ENCODE measurements at regions not wholly inside any gene's neighbourhood (a gene's known extent, or its start where the extent isn't known, plus 50 kb on each side); places are given as distances from the start of the nearest gene placed in this dataset.
A peak's percentile ranks its signal among the peaks of the same experiment; 100 is the strongest.

DNA sequence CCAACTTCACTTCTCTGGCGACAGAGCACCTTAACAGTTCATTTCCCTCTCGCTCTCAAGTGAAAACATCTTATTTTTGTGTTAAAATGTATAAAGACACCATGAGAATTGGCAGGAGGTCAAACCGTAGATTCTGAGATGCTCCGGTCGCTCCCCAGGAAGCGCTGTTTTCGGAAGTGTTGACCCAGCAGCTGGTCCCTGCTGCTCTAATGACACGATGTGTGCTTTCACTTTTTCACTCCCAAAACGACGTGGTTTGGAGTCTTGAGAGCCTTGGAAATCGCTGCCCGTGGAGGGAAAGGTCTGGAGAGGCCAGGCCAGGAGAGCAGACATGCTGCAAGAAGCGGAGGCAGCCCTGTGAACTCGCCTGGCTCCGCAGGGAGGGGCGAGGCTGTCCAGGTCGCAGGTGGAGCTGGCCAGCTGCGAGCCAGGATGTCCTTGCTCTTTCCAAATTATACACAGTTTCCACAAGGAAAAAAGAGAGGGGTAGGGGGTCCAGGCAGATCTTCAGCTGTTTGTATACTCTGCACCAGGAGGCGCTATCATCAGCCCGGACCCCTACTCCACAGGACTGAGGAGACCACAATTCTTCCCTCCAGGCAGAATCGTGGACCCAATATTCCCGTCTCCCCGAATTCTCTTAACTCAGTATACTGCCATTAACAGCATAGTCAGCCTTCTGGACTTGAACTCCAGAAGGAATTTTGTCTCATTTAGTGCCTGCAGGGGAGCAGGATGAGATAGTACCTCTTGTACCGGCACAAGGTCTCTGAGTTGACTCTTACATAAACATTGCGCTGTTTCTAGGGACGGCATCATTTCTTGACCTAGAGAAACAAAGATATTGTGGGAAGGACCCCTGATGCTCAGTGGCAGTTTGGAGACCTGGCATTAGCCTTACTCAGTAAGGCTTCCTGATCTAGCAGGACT lies 248.6 kb upstream of the ANKRD55 start:
- Histone ChIP-seq H2AFZ (peak overlapping the region; percentile 95), H3K79me2 (ENCODE audit: insufficient read depth) (no peaks in the 10 kb centered on the region), H3F3A (ENCODE audit: insufficient read depth) (0 out of 2 replicates have a peak, but pooled peaks cover 4% of the 10 kb centered on the region), H3K36me3 (ENCODE audit: low read depth) (no peaks in the 10 kb centered on the region), H3K4me1 (ENCODE audit: insufficient read depth) (no peaks in the 10 kb centered on the region; the same call in 1 of the 2 replicates), H3K9me3 (ENCODE audit: low read depth) (no peaks in the 10 kb centered on the region), H4K20me1 (ENCODE audit: insufficient read depth) (no peaks in the 10 kb centered on the region), H3K4me3 (peak overlapping the region; percentile 79), H3K9me2 (ENCODE audit: insufficient read depth) (no peaks in the 10 kb centered on the region), H3K27me3 (replicated peaks; ENCODE audit: insufficient read depth) (no peaks in the 10 kb centered on the region), H3K27ac (peak overlapping the region; percentile 1; the same call in 1 of the 2 replicates), H3K9ac (peak overlapping the region; percentile 85), H3K4me2 (ENCODE audit: unreplicated experiment) (peak overlapping the region; percentile 93)
- TF ChIP-seq EZH2phosphoT487 (IDR thresholded peaks at IDR 0.05; ENCODE audit: insufficient read depth, low read depth) (no peak), EZH2 (IDR thresholded peaks at IDR 0.05; ENCODE audit: insufficient read depth, poor library complexity, severe bottlenecking) (no peak)
- 18 to 19% methylated on average over 26 of the region's 26 CpGs for WGBS, 2 experiments (ENCODE audit: low coverage in 1 of 2, low lambda C conversion rate in 2 of 2, missing lambda C conversion rate in 2 of 2)
- in situ Hi-C loops (cut with MboI): no loop called here
- DNase-seq: peak; percentile 64

DNA sequence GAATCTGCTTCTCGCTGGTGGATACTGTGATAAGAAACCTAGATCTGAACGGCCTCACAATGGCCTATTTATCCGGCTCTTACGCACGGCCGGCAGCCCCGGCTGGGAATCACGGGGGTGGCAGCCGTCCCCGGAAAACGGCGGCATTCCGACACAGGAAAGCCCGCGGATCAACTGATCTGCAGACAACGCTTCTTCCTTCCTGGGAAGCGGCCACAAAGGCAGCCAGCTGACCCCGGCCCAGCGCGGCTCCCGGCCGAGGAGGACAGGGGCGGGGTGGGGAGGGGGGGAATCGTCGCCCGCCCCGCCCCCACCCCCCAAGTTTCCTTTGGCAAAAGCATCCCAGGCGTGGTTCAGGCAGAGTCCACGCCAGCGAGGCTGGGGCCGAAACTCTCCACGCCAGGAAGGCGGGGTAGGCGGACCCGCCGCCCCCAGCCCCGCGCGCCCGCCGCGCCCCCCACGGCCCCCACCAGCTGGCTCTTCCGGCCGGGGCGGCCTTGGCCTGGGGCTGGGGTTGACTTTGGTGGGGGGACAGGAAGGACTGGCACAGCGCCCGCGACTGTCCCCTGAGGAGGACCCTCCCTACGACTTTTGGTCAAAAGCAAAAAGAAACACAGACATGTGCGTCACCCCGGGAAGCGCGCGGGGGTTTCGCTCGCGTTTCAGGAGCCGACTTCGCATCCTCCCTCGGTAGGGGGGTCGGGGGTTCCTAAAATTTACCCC lies 247.7 kb upstream of the ANKRD55 start:
- Histone ChIP-seq H3K4me3 (peak overlapping the region; percentile 79), H3K4me1 (ENCODE audit: insufficient read depth) (peaks cover under 1% of the 10 kb centered on the region; the same call in 1 of the 2 replicates), H2AFZ (peak overlapping the region; percentile 95), H4K20me1 (ENCODE audit: insufficient read depth) (no peaks in the 10 kb centered on the region), H3K79me2 (ENCODE audit: insufficient read depth) (no peaks in the 10 kb centered on the region), H3K4me2 (ENCODE audit: unreplicated experiment) (peak overlapping the region; percentile 93), H3K27me3 (replicated peaks; ENCODE audit: insufficient read depth) (no peaks in the 10 kb centered on the region), H3K27ac (peak overlapping the region; percentile 41), H3K9me3 (ENCODE audit: low read depth) (no peaks in the 10 kb centered on the region), H3K9me2 (ENCODE audit: insufficient read depth) (no peaks in the 10 kb centered on the region), H3F3A (ENCODE audit: insufficient read depth) (0 out of 2 replicates have a peak, but pooled peaks cover 4% of the 10 kb centered on the region), H3K9ac (peak overlapping the region; percentile 85), H3K36me3 (ENCODE audit: low read depth) (no peaks in the 10 kb centered on the region)
- in situ Hi-C loops (cut with MboI): no loop called here
- TF ChIP-seq EZH2 (IDR thresholded peaks at IDR 0.05; ENCODE audit: insufficient read depth, poor library complexity, severe bottlenecking): no peak
- no peak for TF ChIP-seq EZH2phosphoT487 (IDR thresholded peaks at IDR 0.05; ENCODE audit: insufficient read depth, low read depth)
- peak; percentile 86 for DNase-seq
- 1 to 3% methylated on average over 28 to 62 of the region's 62 CpGs for WGBS, 2 experiments (ENCODE audit: low coverage in 1 of 2, low lambda C conversion rate in 2 of 2, missing lambda C conversion rate in 2 of 2)

DNA sequence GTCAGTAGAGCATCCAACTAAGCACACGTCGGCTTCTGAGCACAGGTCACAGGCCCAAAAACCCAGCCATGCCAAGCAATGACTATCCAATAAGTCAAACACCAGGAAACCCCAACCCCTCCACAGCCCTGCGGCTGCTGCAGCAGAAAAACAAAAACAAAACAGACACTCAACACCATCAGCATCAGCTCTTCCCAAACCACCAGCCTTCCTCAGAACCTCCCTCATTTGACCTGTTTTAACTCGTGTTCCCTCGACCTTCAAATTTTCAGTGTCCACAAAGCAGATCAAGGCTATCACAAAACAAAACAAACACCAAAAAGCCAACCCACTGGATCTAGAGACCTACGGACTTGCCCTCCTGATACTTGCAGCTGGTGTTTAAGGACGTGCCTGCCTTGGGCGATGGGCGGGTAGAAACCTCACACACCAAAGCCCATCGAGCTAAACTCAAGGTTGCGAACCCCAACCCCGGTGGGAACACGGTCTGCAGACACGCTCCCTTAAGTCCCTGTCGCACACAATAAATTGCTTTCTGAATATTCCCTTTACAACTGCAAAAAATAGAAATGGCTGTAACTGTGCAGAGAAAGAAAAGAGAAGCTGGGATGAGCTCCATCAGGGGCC lies 247.1 kb upstream of the ANKRD55 start:
- H3K27ac ChIP-seq: peak overlapping the region; percentile 41; the same call in 1 of the 2 replicates
- no peaks in the 10 kb centered on the region for H3K9me2 ChIP-seq (ENCODE audit: insufficient read depth)
- H3K36me3 ChIP-seq (ENCODE audit: low read depth): no peaks in the 10 kb centered on the region
- H3K4me3 ChIP-seq: peak overlapping the region; percentile 79
- H3K4me1 ChIP-seq (ENCODE audit: insufficient read depth): peaks cover 4% of the 10 kb centered on the region; the same call in 1 of the 2 replicates
- TF ChIP-seq EZH2 (IDR thresholded peaks at IDR 0.05; ENCODE audit: insufficient read depth, poor library complexity, severe bottlenecking): no peak
- no peak for TF ChIP-seq EZH2phosphoT487 (IDR thresholded peaks at IDR 0.05; ENCODE audit: insufficient read depth, low read depth)
- H2AFZ ChIP-seq: peak overlapping the region; percentile 95
- H4K20me1 ChIP-seq (ENCODE audit: insufficient read depth): no peaks in the 10 kb centered on the region
- 54 to 58% methylated on average over 15 of the region's 15 CpGs for WGBS, 2 experiments (ENCODE audit: low coverage in 1 of 2, low lambda C conversion rate in 2 of 2, missing lambda C conversion rate in 2 of 2)
- no peaks in the 10 kb centered on the region for H3K27me3 ChIP-seq (replicated peaks; ENCODE audit: insufficient read depth)
- H3F3A ChIP-seq (ENCODE audit: insufficient read depth): 0 out of 2 replicates have a peak, but pooled peaks cover 4% of the 10 kb centered on the region
- H3K79me2 ChIP-seq (ENCODE audit: insufficient read depth): no peaks in the 10 kb centered on the region
- in situ Hi-C loops (cut with MboI): no loop called here
- H3K9ac ChIP-seq: peak overlapping the region; percentile 85
- peak; percentile 7 for DNase-seq
- peak overlapping the region; percentile 93 for H3K4me2 ChIP-seq (ENCODE audit: unreplicated experiment)
- no peaks in the 10 kb centered on the region for H3K9me3 ChIP-seq (ENCODE audit: low read depth)

DNA sequence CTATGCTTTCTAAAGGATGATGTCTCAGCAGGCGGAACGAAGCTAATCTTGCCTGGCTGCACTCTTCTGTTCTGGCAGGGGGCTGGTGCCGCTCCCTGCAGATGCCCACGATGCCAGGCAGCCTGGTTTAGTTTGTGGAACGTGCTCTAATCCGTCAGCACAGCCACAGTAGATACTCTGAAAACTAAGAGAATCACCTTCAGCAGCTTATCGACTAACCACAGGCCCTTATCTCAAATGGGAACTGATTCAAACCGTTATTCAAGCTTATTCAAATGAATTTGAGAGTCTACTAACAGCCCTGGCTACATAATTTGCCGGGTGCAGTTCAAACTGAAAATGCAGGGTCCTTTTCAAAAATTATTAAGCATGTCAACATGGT lies 246.6 kb upstream of the ANKRD55 start:
- no peak for TF ChIP-seq EZH2 (IDR thresholded peaks at IDR 0.05; ENCODE audit: insufficient read depth, poor library complexity, severe bottlenecking)
- no peak for TF ChIP-seq EZH2phosphoT487 (IDR thresholded peaks at IDR 0.05; ENCODE audit: insufficient read depth, low read depth)
- H3K27me3 ChIP-seq (replicated peaks; ENCODE audit: insufficient read depth): no peaks in the 10 kb centered on the region
- H3K79me2 ChIP-seq (ENCODE audit: insufficient read depth): no peaks in the 10 kb centered on the region
- peak overlapping the region; percentile 95; the same call in 1 of the 2 replicates for H2AFZ ChIP-seq
- H3K27ac ChIP-seq: no peak overlapping the region
- H4K20me1 ChIP-seq (ENCODE audit: insufficient read depth): no peaks in the 10 kb centered on the region
- in situ Hi-C loops (cut with MboI): no loop called here
- H3K4me2 ChIP-seq (ENCODE audit: unreplicated experiment): no peak overlapping the region
- H3K4me3 ChIP-seq: no peak overlapping the region
- H3F3A ChIP-seq (ENCODE audit: insufficient read depth): 0 out of 2 replicates have a peak, but pooled peaks cover 4% of the 10 kb centered on the region
- H3K36me3 ChIP-seq (ENCODE audit: low read depth): no peaks in the 10 kb centered on the region
- WGBS, 2 experiments (ENCODE audit: low coverage in 1 of 2, low lambda C conversion rate in 2 of 2, missing lambda C conversion rate in 2 of 2): 58 to 67% methylated on average over 9 of the region's 9 CpGs
- H3K9me3 ChIP-seq (ENCODE audit: low read depth): no peaks in the 10 kb centered on the region
- peaks cover 4% of the 10 kb centered on the region; the same call in 1 of the 2 replicates for H3K4me1 ChIP-seq (ENCODE audit: insufficient read depth)
- H3K9me2 ChIP-seq (ENCODE audit: insufficient read depth): no peaks in the 10 kb centered on the region
- DNase-seq: no peak
- H3K9ac ChIP-seq: no peak overlapping the region

All from GM23248 (cell line).